Neural cell (in vitro differentiated cells): ENCODE measurements at regions not wholly inside any gene's neighbourhood (a gene's known extent, or its start where the extent isn't known, plus 50 kb on each side); places are given as distances from the start of the nearest gene placed in this dataset.

ENCODE experiments used
- EP300 ChIP-seq: fragments of 450-650 bp; conservative IDR thresholded peaks from 2 replicates; pipeline ENCODE4 v1.6.1; 2014; ENCODE audit warnings: antibody characterized with exemption, mild to moderate bottlenecking, moderate library complexity; ENCODE audit not compliant: poor library complexity, severe bottlenecking
- EZH2 ChIP-seq: fragments of 200-600, 300-800 bp; shearing (Covaris generic), sonication (generic); IDR thresholded peaks from 2 replicates; pipeline ENCODE4 v1.6.1; 2014; ENCODE audit warnings: antibody characterized with exemption, low read length, borderline replicate concordance, mild to moderate bottlenecking; ENCODE audit not compliant: insufficient read depth, poor library complexity, severe bottlenecking
- MXI1 ChIP-seq: fragments of 450-650 bp; conservative IDR thresholded peaks from 2 replicates; pipeline ENCODE4 v1.6.1; 2014; ENCODE audit warnings: antibody characterized with exemption, mild to moderate bottlenecking; ENCODE audit not compliant: poor library complexity, severe bottlenecking
- POLR2AphosphoS5 ChIP-seq: IDR thresholded peaks from 2 replicates; pipeline ENCODE4 v1.6.1; 2012
- RAD21 ChIP-seq: fragments of 450-650 bp; conservative IDR thresholded peaks from 2 replicates; pipeline ENCODE4 v1.6.1; 2014; ENCODE audit warnings: antibody characterized with exemption, mild to moderate bottlenecking, moderate library complexity
- SMC3 ChIP-seq: fragments of 450-650 bp; conservative IDR thresholded peaks from 2 replicates; pipeline ENCODE4 v1.6.1; 2014; ENCODE audit warnings: antibody characterized with exemption, mild to moderate bottlenecking, moderate library complexity; ENCODE audit not compliant: poor library complexity
- TAF1 ChIP-seq: IDR thresholded peaks from 2 replicates; pipeline ENCODE4 v1.6.1; 2012; ENCODE audit warnings: low read depth
- TF ChIP-seq, protein P1 (sequence below): fragments of 450-650 bp; IDR thresholded peaks from 2 replicates; pipeline ENCODE4 v1.5.1; 2014; ENCODE audit warnings: antibody characterized with exemption, mild to moderate bottlenecking, moderate library complexity; ENCODE audit not compliant: poor library complexity, severe bottlenecking
- TF ChIP-seq, protein P2 (sequence below): IDR thresholded peaks from 2 replicates; pipeline ENCODE4 v1.6.1; 2012; ENCODE audit warnings: borderline replicate concordance

DNA sequence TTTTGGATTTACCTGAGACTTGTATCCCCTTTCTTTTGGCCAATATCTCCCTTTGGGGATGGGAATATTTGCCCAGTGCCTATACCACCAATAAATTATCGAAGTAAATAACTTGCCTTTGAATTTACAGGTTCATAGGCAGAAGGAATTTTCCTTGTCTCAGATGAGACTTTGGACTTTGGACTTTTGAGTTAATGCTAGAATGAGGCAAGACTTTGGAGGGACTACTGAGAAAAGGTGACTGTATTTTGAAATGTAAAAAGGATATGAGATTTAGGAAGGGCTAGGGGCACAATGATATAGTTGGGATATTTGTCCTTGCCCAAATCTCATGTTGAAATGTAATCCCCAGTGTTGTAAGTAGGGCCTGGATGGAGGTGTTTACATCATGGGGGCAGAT, 384.5 kb upstream of the GHITM start:
- TF ChIP-seq, protein P1, sequence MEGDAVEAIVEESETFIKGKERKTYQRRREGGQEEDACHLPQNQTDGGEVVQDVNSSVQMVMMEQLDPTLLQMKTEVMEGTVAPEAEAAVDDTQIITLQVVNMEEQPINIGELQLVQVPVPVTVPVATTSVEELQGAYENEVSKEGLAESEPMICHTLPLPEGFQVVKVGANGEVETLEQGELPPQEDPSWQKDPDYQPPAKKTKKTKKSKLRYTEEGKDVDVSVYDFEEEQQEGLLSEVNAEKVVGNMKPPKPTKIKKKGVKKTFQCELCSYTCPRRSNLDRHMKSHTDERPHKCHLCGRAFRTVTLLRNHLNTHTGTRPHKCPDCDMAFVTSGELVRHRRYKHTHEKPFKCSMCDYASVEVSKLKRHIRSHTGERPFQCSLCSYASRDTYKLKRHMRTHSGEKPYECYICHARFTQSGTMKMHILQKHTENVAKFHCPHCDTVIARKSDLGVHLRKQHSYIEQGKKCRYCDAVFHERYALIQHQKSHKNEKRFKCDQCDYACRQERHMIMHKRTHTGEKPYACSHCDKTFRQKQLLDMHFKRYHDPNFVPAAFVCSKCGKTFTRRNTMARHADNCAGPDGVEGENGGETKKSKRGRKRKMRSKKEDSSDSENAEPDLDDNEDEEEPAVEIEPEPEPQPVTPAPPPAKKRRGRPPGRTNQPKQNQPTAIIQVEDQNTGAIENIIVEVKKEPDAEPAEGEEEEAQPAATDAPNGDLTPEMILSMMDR = no peak
- TF ChIP-seq EZH2 (no peak), RAD21 (no peak), TAF1 (no peak), EP300 (no peak), SMC3 (no peak), POLR2AphosphoS5 (no peak), MXI1 (no peak)
- TF ChIP-seq, protein P2, sequence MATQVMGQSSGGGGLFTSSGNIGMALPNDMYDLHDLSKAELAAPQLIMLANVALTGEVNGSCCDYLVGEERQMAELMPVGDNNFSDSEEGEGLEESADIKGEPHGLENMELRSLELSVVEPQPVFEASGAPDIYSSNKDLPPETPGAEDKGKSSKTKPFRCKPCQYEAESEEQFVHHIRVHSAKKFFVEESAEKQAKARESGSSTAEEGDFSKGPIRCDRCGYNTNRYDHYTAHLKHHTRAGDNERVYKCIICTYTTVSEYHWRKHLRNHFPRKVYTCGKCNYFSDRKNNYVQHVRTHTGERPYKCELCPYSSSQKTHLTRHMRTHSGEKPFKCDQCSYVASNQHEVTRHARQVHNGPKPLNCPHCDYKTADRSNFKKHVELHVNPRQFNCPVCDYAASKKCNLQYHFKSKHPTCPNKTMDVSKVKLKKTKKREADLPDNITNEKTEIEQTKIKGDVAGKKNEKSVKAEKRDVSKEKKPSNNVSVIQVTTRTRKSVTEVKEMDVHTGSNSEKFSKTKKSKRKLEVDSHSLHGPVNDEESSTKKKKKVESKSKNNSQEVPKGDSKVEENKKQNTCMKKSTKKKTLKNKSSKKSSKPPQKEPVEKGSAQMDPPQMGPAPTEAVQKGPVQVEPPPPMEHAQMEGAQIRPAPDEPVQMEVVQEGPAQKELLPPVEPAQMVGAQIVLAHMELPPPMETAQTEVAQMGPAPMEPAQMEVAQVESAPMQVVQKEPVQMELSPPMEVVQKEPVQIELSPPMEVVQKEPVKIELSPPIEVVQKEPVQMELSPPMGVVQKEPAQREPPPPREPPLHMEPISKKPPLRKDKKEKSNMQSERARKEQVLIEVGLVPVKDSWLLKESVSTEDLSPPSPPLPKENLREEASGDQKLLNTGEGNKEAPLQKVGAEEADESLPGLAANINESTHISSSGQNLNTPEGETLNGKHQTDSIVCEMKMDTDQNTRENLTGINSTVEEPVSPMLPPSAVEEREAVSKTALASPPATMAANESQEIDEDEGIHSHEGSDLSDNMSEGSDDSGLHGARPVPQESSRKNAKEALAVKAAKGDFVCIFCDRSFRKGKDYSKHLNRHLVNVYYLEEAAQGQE = no peak
